Psoas muscle (tissue), 7 donors: ENCODE measurements at regions not wholly inside any gene's neighbourhood (a gene's known extent, or its start where the extent isn't known, plus 50 kb on each side); places are given as distances from the start of the nearest gene placed in this dataset.
A peak's percentile ranks its signal among the peaks of the same experiment; 100 is the strongest.
"Not testable (repeated sequence)": the region's sequence is repeated elsewhere in the genome, so short reads cannot be mapped to it uniquely, and the experiment has no call there.

ENCODE experiments used
- ATAC-seq, 4 donors: fragments of 200-7000 bp; cut with Tn5 transposase; one replicate each; pipeline ENCODE4 v1.9.1; 2020; ENCODE audit warnings: moderate library complexity in 3 of 4, mild to moderate bottlenecking in 2 of 4
- DNase-seq, 2 donors: peaks; one replicate each; pipeline ENCODE4 v3.0.0-alpha.2; 2020
- H3K27ac ChIP-seq: fragments of 200-600 bp; one replicate; pipeline ENCODE4 v1.8.0; 2022
- H3K27me3 ChIP-seq, 3 donors: fragments of 200-600 bp in 1 of 3; one replicate each; pipeline versions ENCODE4 v1.6.1 to v1.8.0; 2013 to 2022; ENCODE audit warnings: low read length in 2 of 3, mild to moderate bottlenecking in 2 of 3, moderate library complexity in 1 of 3; ENCODE audit not compliant: insufficient read depth in 3 of 3
- H3K36me3 ChIP-seq, 2 donors: fragments of 200-600 bp in 1 of 2; one replicate each; pipeline versions ENCODE4 v1.6.1 to v1.8.0; 2013 to 2022; ENCODE audit warnings: low read depth in 1 of 2, mild to moderate bottlenecking in 1 of 2, moderate library complexity in 1 of 2; ENCODE audit not compliant: insufficient read depth in 1 of 2
- H3K4me1 ChIP-seq: fragments of 200-600 bp; one replicate; pipeline ENCODE4 v1.8.0; 2022
- H3K4me3 ChIP-seq: fragments of 200-600 bp; one replicate; pipeline ENCODE4 v1.8.0; 2022; ENCODE audit warnings: mild to moderate bottlenecking
- H3K9me3 ChIP-seq: fragments of 200-600 bp; one replicate; pipeline ENCODE4 v1.8.0; 2022
- WGBS, 3 donors: extraction: QIAGEN DNeasy Blood & Tissue Kit; methylation state at CpG; one replicate each; pipeline versions ENCODE4 v1.1.6 to v1.1.7; 2013; 5-methylcytosine and 5-hydroxymethylcytosine counted together
- intact Hi-C, 2 donors: fragments of 100-400 bp; cut with DNase I; formaldehyde crosslinking; loops; one replicate each; pipeline versions ENCODE4 v1.11.0 to v1.14.2; 2022
- TF ChIP-seq, protein P1 (sequence below): fragments of 200-600 bp; IDR thresholded peaks from one replicate; pipeline ENCODE4 v1.8.0; 2022; ENCODE audit warnings: antibody characterized with exemption
- donor health status: healthy with polysubstance abuse.
- donor health status: DM: no; HTN: no; CAD: no; lungs with moderate emphysema.
- donor health status: Bipolar disorder and iron deficiency.
- donor health status: healthy.
- donor health status: DM: yes; HTN: yes; CAD: no.
- donor health status: DM: no; HTN: no; CAD: no.
- donor health status: DM: yes; HTN: yes; CAD: no.

DNA sequence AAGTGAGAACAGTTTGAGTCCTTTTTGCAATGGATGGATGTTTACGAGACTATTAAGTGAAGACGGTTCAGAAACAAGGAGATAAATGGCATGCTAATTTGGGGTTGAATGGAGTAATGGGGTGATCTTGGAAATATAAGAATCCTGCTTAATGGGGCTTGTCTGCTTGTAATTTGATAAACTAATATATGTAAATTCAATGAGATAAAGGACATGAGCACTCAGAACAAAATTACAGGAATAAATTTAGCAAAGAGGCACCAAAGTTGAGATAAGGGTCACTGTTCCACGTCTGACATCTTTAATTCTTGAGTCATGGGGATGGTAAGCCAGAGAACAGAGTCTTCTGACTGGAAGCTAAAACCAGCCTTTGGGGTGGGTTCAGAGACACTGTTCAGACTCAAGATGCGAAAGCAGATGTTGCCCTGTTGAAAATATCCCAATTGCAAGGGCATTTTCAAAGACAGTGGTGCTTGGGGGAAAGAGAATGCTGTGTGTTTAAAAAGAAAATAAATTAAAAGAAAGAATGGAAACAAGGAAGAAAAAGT, 67.8 kb upstream of the CHRNB4 start:
- Histone ChIP-seq H3K27ac (no peak overlapping the region), H3K4me3 (peak overlapping the region; percentile 15), H3K27me3 (peaks cover 0 to 4% (median 2%) of the 10 kb centered on the region in 3 donors), H3K36me3 (no peaks in the 10 kb centered on the region), H3K4me1 (no peaks in the 10 kb centered on the region), H3K9me3 (no peaks in the 10 kb centered on the region)
- WGBS, 3 donors = 83 to 88% (median 84%) methylated on average over 4 of the region's 4 CpGs
- TF ChIP-seq, protein P1, sequence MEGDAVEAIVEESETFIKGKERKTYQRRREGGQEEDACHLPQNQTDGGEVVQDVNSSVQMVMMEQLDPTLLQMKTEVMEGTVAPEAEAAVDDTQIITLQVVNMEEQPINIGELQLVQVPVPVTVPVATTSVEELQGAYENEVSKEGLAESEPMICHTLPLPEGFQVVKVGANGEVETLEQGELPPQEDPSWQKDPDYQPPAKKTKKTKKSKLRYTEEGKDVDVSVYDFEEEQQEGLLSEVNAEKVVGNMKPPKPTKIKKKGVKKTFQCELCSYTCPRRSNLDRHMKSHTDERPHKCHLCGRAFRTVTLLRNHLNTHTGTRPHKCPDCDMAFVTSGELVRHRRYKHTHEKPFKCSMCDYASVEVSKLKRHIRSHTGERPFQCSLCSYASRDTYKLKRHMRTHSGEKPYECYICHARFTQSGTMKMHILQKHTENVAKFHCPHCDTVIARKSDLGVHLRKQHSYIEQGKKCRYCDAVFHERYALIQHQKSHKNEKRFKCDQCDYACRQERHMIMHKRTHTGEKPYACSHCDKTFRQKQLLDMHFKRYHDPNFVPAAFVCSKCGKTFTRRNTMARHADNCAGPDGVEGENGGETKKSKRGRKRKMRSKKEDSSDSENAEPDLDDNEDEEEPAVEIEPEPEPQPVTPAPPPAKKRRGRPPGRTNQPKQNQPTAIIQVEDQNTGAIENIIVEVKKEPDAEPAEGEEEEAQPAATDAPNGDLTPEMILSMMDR = no peak
- ATAC-seq (no peak), DNase-seq (no peak)
- intact Hi-C loops = loop anchor here (2.0 to 5.0 kb wide), 3 partner anchors 70 to 90 kb away; no protein-coding TSS in a partner anchor

DNA sequence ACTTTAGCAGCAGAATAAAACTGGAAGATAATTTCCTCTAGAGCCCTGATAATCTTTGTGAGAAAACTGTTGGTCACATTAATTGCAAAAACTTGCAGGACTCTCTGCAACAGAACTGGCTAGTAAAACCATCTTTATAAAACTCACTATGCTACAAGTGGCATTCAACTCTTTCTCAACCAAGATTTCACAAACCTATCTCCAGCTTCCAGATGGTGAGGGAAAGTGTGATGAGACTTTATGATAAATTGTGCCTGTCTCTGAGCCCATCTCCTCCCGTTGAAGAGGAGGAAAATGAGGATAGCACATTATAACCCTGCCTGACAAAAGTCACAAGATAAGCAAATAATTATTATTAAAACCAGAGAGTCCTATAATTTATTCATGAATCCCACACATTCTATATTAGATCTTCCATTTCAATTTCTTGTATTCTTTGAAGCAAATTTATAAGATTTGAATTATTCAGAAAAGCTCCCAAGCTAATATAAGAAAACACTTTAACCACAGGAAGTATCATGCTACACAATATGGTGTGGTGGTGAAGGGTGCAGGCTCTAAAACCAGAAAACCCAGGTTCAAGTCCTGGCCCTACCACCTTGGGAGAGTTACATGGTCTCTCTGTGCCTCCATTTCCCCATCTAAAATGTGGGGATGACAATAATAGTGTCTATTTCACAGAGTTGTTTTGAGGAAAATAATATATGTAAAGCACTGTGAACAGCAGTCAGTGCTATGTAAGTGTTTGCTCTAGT, 65.6 kb upstream of the CHRNB4 start:
- H3K27me3 ChIP-seq, H3K4me3 ChIP-seq, H3K4me1 ChIP-seq, H3K36me3 ChIP-seq, H3K27ac ChIP-seq, DNase-seq, H3K9me3 ChIP-seq, ATAC-seq: not testable (repeated sequence)
- intact Hi-C loops = loop anchor here in 1 of 2 donors (5.0 kb wide), 1 partner anchor 69 kb away; no protein-coding TSS in a partner anchor
- WGBS, 3 donors = 44 to 73% (median 56%) methylated on average over 1 of the region's 1 CpG

DNA sequence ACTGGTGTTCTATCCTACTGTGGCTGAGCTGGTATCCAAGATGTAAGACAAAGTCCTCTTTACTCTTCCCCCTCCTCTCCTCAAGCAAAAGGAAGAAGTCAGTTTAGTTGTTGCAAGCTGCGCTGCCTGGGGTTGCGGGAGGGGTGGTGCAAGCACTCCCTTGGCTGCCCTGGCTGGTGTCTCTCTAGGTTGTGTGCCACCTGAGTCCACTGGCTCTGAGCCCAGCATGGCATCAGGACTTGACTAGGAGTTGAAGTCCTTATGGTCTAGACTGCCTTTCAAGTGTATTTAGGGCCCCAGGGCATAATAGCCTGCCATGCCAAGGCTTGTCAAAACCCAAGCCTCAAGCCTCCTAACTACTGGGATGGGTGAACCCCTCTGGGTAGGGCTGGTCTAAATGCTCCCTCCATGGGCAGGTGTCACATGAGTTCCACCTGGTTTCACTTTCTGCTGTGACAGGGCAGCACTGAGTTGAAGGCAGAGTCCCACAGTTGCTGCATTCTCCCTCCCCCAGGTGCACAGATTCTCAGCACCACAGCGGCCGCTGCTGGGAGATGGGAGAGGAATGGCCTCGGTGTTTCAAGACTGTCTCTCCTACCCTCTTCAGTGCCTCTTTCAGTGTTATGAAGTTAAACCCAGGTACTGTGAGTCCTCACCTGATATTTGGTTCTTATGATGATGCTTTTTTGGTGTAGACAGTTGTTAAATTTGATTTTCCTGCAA, 62.5 kb upstream of the CHRNB4 start:
- intact Hi-C loops, H3K27me3 ChIP-seq, H3K27ac ChIP-seq, H3K36me3 ChIP-seq, ATAC-seq, DNase-seq, H3K9me3 ChIP-seq, H3K4me1 ChIP-seq, H3K4me3 ChIP-seq: not testable (repeated sequence)
- WGBS, 3 donors = 93 to 97% (median 95%) methylated on average over 5 of the region's 5 CpGs

DNA sequence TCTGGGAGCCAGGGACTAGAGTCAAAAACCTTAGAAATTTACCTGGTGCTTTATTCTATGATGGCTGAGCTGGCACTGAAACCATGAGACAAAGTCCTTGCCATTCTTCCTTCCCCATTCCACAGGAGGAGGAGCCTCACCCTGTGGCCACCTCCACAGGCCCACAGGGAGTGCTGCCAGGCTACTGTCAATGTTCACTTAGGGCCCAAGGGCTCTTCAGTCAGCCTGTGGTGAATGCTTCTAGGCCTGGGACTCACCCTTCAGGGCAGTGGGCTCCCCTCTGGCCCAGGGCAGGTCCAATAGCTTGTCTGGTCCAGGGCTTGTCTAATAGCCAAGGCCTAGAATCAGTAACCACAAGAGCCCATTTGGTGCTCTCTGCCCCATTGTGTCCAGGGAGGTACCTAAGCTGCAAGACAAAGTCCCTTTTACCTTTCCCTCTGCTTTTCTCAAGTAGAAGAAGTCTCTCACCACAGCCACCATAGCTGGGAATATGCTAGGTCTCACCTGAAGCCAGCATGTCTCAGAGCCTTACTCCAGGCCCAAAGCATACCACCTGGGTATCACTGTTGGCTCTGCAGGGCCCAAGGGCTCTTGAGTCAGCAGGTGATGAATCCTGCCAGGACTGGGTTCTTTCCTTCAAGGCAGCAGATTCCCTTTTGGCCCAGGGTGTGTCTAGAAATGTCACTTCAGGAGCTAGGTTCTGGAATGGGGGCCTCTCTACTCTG, 61.8 kb upstream of the CHRNB4 start:
- TF ChIP-seq, protein P1 = no peak
- ATAC-seq = no peak
- Histone ChIP-seq H3K4me3 (no peak overlapping the region), H3K9me3 (no peaks in the 10 kb centered on the region), H3K27ac (no peak overlapping the region), H3K36me3 (no peaks in the 10 kb centered on the region), H3K4me1 (no peaks in the 10 kb centered on the region), H3K27me3 (peaks cover 0 to 2% (median 0%) of the 10 kb centered on the region in 3 donors)
- no peak for DNase-seq
- intact Hi-C loops = no loop called here

DNA sequence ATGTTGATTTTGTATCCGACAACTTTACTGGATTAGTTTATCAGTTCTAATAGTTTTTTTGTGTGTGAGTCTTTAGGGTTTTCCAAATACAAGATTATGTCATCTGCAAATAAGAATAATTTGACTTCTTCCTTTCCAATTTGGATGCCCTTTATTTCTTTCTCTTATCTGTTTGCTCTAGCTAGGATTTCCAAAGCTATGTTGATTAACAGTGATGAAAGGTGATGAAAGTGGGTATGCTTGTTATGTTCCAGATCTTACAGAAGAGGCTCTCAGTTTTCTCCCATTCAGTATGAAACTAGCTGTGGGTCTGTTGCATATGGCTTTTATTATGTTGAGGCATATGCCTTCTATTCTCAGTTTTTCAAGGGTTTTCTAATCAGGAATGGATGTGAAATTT, 56.4 kb upstream of the CHRNB4 start:
- intact Hi-C loops = no loop called here
- Histone ChIP-seq H3K4me1 (no peaks in the 10 kb centered on the region), H3K9me3 (no peaks in the 10 kb centered on the region), H3K36me3 (no peaks in the 10 kb centered on the region), H3K27ac (no peak overlapping the region), H3K27me3 (no peaks in the 10 kb centered on the region), H3K4me3 (no peak overlapping the region)
- 91 to 94% (median 92%) methylated on average over 1 of the region's 1 CpG for WGBS, 3 donors
- no peak for ATAC-seq
- DNase-seq = no peak
- TF ChIP-seq, protein P1 = no peak
